NCI-H2107 treated with DMSO at 0.1 percent for 48 hours (cell line): ENCODE measurements at regions not wholly inside any gene's neighbourhood (a gene's known extent, or its start where the extent isn't known, plus 50 kb on each side); places are given as distances from the start of the nearest gene placed in this dataset.
"Not testable (repeated sequence)": the region's sequence is repeated elsewhere in the genome, so short reads cannot be mapped to it uniquely, and the experiment has no call there.

Experiments
- DNase-seq: peaks from one replicate; lab custom pipeline; 2025; ENCODE audit not compliant: unreplicated experiment; lab: John Stamatoyannopoulos, UW

GRCh38 chr5:166073901-166074581 is 2217.4 kb upstream of the WWC1 start:
- DNase-seq = no peak

- no peak for DNase-seq
These were observed 2216.6 kb upstream of the WWC1 start for GRCh38 chr5:166074582-166075481.

- DNase-seq = no peak
These were observed 2208.1 kb upstream of the WWC1 start for GRCh38 chr5:166083183-166083959.

- no peak for DNase-seq
These were observed 2204.9 kb upstream of the WWC1 start for GRCh38 chr5:166086568-166086967.

- no peak for DNase-seq
These were observed 2202.9 kb upstream of the WWC1 start for GRCh38 chr5:166088389-166089039.

GRCh38 chr5:166091931-166092330 is 2199.5 kb upstream of the WWC1 start:
- no peak for DNase-seq

- DNase-seq = no peak
These were observed 2198.1 kb upstream of the WWC1 start for GRCh38 chr5:166093312-166093711.

GRCh38 chr5:166102947-166103346 is 2188.5 kb upstream of the WWC1 start:
- no peak for DNase-seq

GRCh38 chr5:166111021-166111420 is 2180.4 kb upstream of the WWC1 start:
- DNase-seq = no peak

- DNase-seq = no peak
These were observed 2174.1 kb upstream of the WWC1 start for GRCh38 chr5:166117072-166118066.

- no peak for DNase-seq
These were observed 2171.9 kb upstream of the WWC1 start for GRCh38 chr5:166119506-166119905.

GRCh38 chr5:166123717-166124116 is 2167.7 kb upstream of the WWC1 start:
- DNase-seq = no peak

- no peak for DNase-seq
These were observed 2163.5 kb upstream of the WWC1 start for GRCh38 chr5:166127766-166128570.

GRCh38 chr5:166145107-166145506 is 2146.3 kb upstream of the WWC1 start:
- DNase-seq = not testable (repeated sequence)

GRCh38 chr5:166163996-166164610 is 2127.3 kb upstream of the WWC1 start:
- DNase-seq = no peak

GRCh38 chr5:166165596-166165995 is 2125.8 kb upstream of the WWC1 start:
- no peak for DNase-seq

GRCh38 chr5:166166071-166166470 is 2125.4 kb upstream of the WWC1 start:
- no peak for DNase-seq

- DNase-seq = no peak
These were observed 2118.8 kb upstream of the WWC1 start for GRCh38 chr5:166172597-166172996.
